Keratinocyte (primary cell): ENCODE measurements at regions not wholly inside any gene's neighbourhood (a gene's known extent, or its start where the extent isn't known, plus 50 kb on each side); places are given as distances from the start of the nearest gene placed in this dataset.

ENCODE experiments used
- DNase-seq: peaks from one replicate; pipeline ENCODE4 v3.0.0-alpha.2; 2011; ENCODE audit warnings: low read depth, missing footprints, low spot score
- FAIRE-seq: peaks from 2 replicates; lab custom pipeline; 2011; peaks lifted over from hg19 to GRCh38; lab: Jason Lieb, UNC
- H2AFZ ChIP-seq: 2 replicates; pipeline ENCODE4 v1.6.0; 2012; ENCODE audit warnings: low read length, control low read depth, inconsistent platforms; ENCODE audit not compliant: control insufficient read depth
- H3K27ac ChIP-seq: 2 replicates; pipeline ENCODE4 v1.5.1; 2011; ENCODE audit warnings: low read length; ENCODE audit not compliant: control insufficient read depth, insufficient read depth
- H3K27me3 ChIP-seq: 3 replicates; pipeline ENCODE4 v1.6.0; 2011; ENCODE audit warnings: low read length; ENCODE audit not compliant: control insufficient read depth, insufficient read depth; ENCODE audit errors: extremely low read depth
- H3K36me3 ChIP-seq, 2 experiments: 2 replicates in 1 of 2; 3 replicates in 1 of 2; pipeline ENCODE4 v1.5.1; 2011; ENCODE audit warnings: low read length in 2 of 2, mild to moderate bottlenecking in 1 of 2; ENCODE audit not compliant: control insufficient read depth in 2 of 2, insufficient read depth in 2 of 2; ENCODE audit errors: extremely low read depth in 1 of 2
- H3K4me1 ChIP-seq: 3 replicates; pipeline ENCODE4 v1.5.1; 2011; ENCODE audit warnings: low read length; ENCODE audit not compliant: control insufficient read depth, insufficient read depth; ENCODE audit errors: extremely low read depth
- H3K4me2 ChIP-seq: 3 replicates; pipeline ENCODE4 v1.6.0; 2011; ENCODE audit warnings: low read depth, low read length; ENCODE audit not compliant: control insufficient read depth, insufficient read depth; ENCODE audit errors: extremely low read depth
- H3K4me3 ChIP-seq, 3 experiments: fragments of 200-600 bp in 1 of 3; sonication (generic) in 1 of 3; 2 replicates in 2 of 3; 3 replicates in 1 of 3; pipeline ENCODE4 v1.5.1; 2011 to 2016; ENCODE audit warnings: low read length in 3 of 3, mild to moderate bottlenecking in 3 of 3, control low read depth in 2 of 3, inconsistent platforms in 1 of 3, low read depth in 1 of 3, mixed read lengths in 1 of 3, mixed run types in 1 of 3, moderate library complexity in 1 of 3; ENCODE audit not compliant: control insufficient read depth in 2 of 3, insufficient read depth in 2 of 3; ENCODE audit errors: extremely low read depth in 1 of 3
- H3K79me2 ChIP-seq: 2 replicates; pipeline ENCODE4 v1.6.0; 2012; ENCODE audit warnings: low read length; ENCODE audit not compliant: control insufficient read depth, insufficient read depth
- H3K9ac ChIP-seq: 3 replicates; pipeline ENCODE4 v1.6.0; 2011; ENCODE audit warnings: low read length; ENCODE audit not compliant: control insufficient read depth, insufficient read depth; ENCODE audit errors: extremely low read depth
- H3K9me1 ChIP-seq: 3 replicates; pipeline ENCODE4 v1.6.0; 2011; ENCODE audit warnings: low read length; ENCODE audit not compliant: control insufficient read depth, insufficient read depth; ENCODE audit errors: extremely low read depth
- H3K9me3 ChIP-seq: 2 replicates; pipeline ENCODE4 v1.5.1; 2012; ENCODE audit warnings: low read depth, low read length; ENCODE audit not compliant: control insufficient read depth
- H4K20me1 ChIP-seq: 3 replicates; pipeline ENCODE4 v1.6.0; 2011; ENCODE audit warnings: low read length; ENCODE audit not compliant: control insufficient read depth, insufficient read depth; ENCODE audit errors: extremely low read depth
- EZH2 ChIP-seq: IDR thresholded peaks from one replicate; pipeline ENCODE4 v1.6.1; 2012; ENCODE audit warnings: inconsistent platforms, mild to moderate bottlenecking, low read length, moderate library complexity
- dilution Hi-C: fragments of 300-500 bp; cut with MboI; formaldehyde crosslinking; loops from one replicate; pipeline ENCODE4 v1.7.0; 2020; ENCODE audit warnings: low sequenced_read_pairs; ENCODE audit not compliant: extremely low pct_ligation_motif_present
- TF ChIP-seq, protein P1 (sequence below), 3 experiments: IDR thresholded peaks in 1 of 3; conservative IDR thresholded peaks in 1 of 3; optimal IDR thresholded peaks in 1 of 3; 2 replicates in 2 of 3; 3 replicates in 1 of 3; pipeline versions ENCODE3 to v1.5.1; 2011; ENCODE audit warnings: low read length in 3 of 3, mild to moderate bottlenecking in 3 of 3, moderate library complexity in 2 of 3, control low read depth in 1 of 3, inconsistent platforms in 1 of 3; ENCODE audit not compliant: insufficient read depth in 2 of 3; ENCODE audit errors: extremely low read depth in 1 of 3

DNA sequence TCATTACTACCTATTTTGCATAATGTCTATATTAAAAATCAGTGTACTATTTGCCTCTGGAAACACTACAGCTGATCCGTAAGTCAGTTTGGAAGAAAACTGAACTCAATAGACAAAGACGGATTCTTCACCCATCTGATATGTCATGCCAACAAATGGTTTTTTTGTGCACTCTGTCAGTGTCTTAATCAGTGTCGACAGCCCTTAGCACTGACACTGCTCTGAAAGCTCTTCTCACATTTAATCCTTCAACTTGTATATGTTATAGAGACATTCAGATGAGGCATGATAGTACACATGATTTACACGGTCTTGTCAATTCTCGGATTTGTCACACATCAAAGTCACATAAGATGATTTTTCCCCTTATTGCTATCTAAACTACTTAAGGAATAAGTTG, 347.5 kb upstream of the GALNT5 start:
- no peak overlapping the region for H3K4me3 ChIP-seq
- no peak overlapping the region for H3K4me2 ChIP-seq
- no peaks in the 10 kb centered on the region for H3K79me2 ChIP-seq
- no peaks in the 10 kb centered on the region for H3K9me1 ChIP-seq
- H3K27ac ChIP-seq = no peak overlapping the region
- peaks cover 4% of the 10 kb centered on the region for H3K4me1 ChIP-seq
- H3K9me3 ChIP-seq = no peaks in the 10 kb centered on the region
- peaks cover 5% of the 10 kb centered on the region for H3K27me3 ChIP-seq
- dilution Hi-C loops = no loop called here
- no peaks in the 10 kb centered on the region for H4K20me1 ChIP-seq
- H2AFZ ChIP-seq = no peak overlapping the region
- DNase-seq = no peak
- no peak overlapping the region for H3K9ac ChIP-seq
- no peak for TF ChIP-seq EZH2
- TF ChIP-seq, protein P1, sequence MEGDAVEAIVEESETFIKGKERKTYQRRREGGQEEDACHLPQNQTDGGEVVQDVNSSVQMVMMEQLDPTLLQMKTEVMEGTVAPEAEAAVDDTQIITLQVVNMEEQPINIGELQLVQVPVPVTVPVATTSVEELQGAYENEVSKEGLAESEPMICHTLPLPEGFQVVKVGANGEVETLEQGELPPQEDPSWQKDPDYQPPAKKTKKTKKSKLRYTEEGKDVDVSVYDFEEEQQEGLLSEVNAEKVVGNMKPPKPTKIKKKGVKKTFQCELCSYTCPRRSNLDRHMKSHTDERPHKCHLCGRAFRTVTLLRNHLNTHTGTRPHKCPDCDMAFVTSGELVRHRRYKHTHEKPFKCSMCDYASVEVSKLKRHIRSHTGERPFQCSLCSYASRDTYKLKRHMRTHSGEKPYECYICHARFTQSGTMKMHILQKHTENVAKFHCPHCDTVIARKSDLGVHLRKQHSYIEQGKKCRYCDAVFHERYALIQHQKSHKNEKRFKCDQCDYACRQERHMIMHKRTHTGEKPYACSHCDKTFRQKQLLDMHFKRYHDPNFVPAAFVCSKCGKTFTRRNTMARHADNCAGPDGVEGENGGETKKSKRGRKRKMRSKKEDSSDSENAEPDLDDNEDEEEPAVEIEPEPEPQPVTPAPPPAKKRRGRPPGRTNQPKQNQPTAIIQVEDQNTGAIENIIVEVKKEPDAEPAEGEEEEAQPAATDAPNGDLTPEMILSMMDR (optimal IDR thresholded peaks at IDR 0.05 in 1 of 3, IDR thresholded peaks at IDR 0.05 in 1 of 3, conservative IDR thresholded peaks at IDR 0.05 in 1 of 3; ENCODE audit: extremely low read depth in 1 of 3, insufficient read depth in 2 of 3, low read length in 3 of 3) = no peak
- H3K36me3 ChIP-seq = no peaks in the 10 kb centered on the region
- peak; percentile 56 for FAIRE-seq

DNA sequence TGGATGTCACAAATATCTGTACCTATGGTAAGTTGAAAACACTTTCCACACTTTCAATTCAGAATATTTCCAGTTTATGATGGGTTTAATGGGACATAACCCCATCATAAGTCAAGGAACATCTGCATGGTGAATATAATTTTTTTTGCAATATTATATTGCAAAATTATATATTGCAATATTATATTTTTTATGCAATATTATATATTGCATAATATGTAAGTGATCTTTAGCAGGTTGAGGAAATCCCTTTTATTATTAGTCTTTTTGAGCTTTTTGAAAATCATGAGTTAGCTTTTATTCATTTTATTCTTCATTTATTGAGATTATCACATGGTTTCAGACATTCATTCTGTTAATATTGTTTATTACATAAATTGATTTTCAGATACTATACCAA, 342.2 kb upstream of the GALNT5 start:
- no peaks in the 10 kb centered on the region for H3K27me3 ChIP-seq
- H3K9me1 ChIP-seq = no peaks in the 10 kb centered on the region
- H3K9ac ChIP-seq = no peak overlapping the region
- H4K20me1 ChIP-seq = no peaks in the 10 kb centered on the region
- no peaks in the 10 kb centered on the region for H3K36me3 ChIP-seq
- dilution Hi-C loops = no loop called here
- no peak overlapping the region for H2AFZ ChIP-seq
- no peaks in the 10 kb centered on the region for H3K79me2 ChIP-seq
- DNase-seq (no peak), FAIRE-seq (no peak)
- no peak overlapping the region for H3K27ac ChIP-seq
- TF ChIP-seq, protein P1 (optimal IDR thresholded peaks at IDR 0.05 in 1 of 3, IDR thresholded peaks at IDR 0.05 in 1 of 3, conservative IDR thresholded peaks at IDR 0.05 in 1 of 3; ENCODE audit: extremely low read depth in 1 of 3, insufficient read depth in 2 of 3, low read length in 3 of 3) = no peak
- TF ChIP-seq EZH2 = no peak
- no peaks in the 10 kb centered on the region for H3K4me1 ChIP-seq
- H3K9me3 ChIP-seq = no peaks in the 10 kb centered on the region
- no peak overlapping the region for H3K4me3 ChIP-seq
- H3K4me2 ChIP-seq = no peak overlapping the region
